GM21390 (cell line): ENCODE measurements at regions not wholly inside any gene's neighbourhood (a gene's known extent, or its start where the extent isn't known, plus 50 kb on each side); places are given as distances from the start of the nearest gene placed in this dataset.

Experiments
- ATAC-seq: cut with Tn5 transposase; IDR thresholded peaks from one replicate; pipeline ENCODE4 v1.9.1; 2021; ENCODE audit not compliant: unreplicated experiment

DNA sequence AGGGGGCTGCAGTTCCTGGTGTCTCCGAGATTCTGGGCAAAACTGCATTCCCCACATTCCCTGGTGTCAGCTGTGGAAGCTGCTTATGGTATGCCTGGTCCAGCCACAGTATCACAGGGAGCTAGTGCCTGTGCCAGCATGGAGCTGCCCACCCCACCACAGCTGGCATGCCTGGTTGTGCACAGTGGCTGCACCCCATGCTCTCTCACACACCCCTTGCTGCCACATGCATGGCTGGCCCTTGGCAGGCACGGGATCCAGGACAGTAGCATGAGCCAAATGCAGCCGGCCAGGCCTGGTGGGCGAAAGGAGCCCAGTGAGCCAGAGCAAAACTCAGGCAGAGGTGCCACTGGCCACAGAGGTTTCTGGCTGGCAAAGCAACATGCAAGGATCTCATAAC lies 418.0 kb upstream of the SPOCK3 start:
- no peak for ATAC-seq

DNA sequence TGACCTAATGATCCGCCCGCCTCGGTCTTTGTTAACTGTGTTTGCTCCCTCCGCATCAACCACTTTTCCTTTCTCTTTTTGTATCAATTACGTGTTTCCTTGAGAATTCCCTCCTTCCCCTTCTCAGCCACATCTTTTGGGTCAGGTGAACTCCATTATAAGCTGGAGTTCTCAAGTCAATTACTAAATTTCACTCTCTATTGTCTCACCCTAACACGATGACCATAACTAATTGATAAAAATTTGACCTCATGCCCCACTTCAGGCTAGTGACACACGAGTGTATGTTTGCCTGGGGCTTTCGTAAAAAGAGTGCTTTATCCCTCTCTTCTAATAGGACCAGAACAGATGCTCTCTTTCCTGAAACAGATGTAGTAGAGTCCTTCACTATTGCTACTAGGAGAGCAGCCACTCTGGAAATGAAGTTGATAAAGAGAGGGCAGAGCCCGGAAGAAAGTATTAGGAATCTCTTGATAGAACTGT lies 403.6 kb upstream of the ANXA10 start:
- no peak for ATAC-seq

- no peak for ATAC-seq
Observed at GRCh38 chr4:167702391-167702790, 389.9 kb upstream of the ANXA10 start.

DNA sequence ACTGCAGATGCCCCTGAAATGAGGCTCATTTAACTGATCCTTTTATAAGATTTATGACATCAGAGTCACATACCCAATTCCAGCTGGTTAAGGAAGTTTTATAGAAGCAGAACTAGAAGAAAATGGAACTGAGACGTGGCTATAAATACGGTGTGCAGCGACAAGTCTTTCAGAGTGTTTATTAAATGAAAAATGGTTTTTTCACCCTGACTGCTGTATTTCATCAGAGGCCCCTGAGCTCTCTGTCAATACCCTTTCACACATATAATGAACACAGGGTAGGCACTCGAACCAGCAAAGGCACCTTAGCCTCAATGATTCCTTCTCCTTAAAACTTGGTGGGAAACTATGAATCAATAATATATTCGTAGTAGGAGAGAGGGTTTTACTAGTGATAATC lies 380.8 kb upstream of the ANXA10 start:
- no peak for ATAC-seq

- ATAC-seq, result no peak
Observed at GRCh38 chr4:167713756-167714155, 378.6 kb upstream of the ANXA10 start.

GRCh38 chr4:167715176-167715575 lies 377.2 kb upstream of the ANXA10 start:
- no peak for ATAC-seq

GRCh38 chr4:167717495-167717894 lies 374.8 kb upstream of the ANXA10 start:
- no peak for ATAC-seq

GRCh38 chr4:167721617-167722486 lies 370.5 kb upstream of the ANXA10 start:
- no peak for ATAC-seq

- no peak for ATAC-seq
Observed at GRCh38 chr4:167722487-167722808, 369.9 kb upstream of the ANXA10 start.

- ATAC-seq, result no peak
Observed at GRCh38 chr4:167724941-167725340, 367.4 kb upstream of the ANXA10 start.

GRCh38 chr4:167730769-167731168 lies 361.6 kb upstream of the ANXA10 start:
- no peak for ATAC-seq

DNA sequence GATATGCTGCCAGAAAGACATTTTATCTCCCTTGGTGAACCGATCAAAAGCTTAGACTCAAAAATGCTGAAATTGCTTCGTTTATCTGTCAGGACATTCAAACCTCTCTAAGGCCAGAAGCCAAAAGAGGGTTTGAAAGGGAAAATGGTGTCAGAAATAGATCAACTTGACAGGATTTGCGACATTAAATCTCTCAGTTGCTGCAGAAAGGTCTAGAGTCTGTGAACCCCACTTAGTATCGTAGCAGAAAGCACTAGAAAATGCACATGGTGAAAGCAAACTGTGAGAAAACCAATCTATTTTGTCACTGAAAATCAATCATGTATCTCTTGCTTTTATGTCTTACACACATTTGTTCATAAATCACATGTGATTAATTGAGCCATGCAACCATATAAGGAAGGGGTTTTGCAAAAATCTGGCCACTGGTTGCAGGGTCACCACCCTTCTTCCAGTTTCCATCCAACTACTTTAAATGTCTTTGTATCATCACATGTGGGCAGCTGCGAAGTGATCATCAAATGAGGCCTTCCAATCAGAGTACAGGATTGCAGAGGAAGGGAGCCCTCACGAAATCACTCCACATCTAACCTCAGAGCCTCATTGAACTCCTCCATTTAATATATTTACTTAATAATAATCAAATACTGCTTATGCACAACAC lies 347.2 kb upstream of the ANXA10 start:
- no peak for ATAC-seq

DNA sequence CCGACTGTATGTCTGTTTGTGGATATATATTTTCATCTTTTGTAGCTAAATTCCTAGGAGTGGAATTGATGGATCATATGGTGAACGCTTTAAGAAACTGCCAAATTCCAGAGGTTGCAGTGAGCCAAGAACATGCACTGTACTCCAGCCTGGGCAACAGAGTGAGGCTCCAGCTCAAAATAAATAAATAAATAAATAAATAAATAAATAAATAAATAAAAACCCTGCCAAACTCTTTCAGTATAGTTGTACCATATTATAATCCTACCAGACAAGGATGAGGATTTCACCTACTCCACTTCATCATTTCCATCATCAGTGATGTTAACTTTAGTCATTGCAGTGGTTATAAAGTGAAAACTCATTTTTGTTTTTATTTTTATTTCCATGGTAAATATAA lies 325.1 kb upstream of the ANXA10 start:
- ATAC-seq, result no peak

GRCh38 chr4:167774646-167775045 lies 317.7 kb upstream of the ANXA10 start:
- no peak for ATAC-seq

DNA sequence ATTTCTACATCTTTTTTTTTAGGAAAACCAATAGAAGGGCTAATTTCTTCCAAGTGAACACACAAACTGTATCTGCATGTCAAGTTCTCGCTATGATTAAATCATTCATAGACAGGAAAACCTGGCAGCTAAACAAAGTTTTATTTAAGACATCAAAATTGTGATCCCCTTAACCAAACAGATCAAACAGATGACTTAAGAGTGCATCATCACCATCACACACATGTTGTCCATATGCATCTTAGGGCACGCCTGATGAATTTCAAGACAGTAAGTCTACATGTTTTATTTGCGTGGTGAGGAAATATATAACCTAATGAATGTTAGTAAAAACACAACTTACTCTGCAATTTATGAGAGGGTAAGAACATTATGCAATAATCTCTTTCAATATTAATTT lies 317.0 kb upstream of the ANXA10 start:
- ATAC-seq, result no peak

DNA sequence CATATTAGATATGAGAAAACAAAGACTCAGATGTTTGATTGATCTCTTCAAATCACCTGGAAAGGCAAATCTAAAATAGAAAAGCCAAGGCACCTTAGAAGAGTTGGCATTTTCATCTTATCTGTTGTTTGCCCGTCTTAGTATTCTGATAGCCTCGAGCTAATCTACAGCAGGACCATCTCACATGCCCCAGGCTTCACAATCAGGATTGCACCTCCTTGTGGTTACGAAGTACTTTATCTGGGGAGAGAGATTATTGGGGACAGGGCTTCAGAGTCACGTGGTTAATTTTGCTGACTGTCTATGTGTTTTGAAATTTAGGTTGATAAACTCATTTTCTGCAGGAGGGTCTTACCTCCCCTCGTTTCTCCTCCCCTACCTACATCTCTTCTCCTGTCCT lies 313.1 kb upstream of the ANXA10 start:
- no peak for ATAC-seq

DNA sequence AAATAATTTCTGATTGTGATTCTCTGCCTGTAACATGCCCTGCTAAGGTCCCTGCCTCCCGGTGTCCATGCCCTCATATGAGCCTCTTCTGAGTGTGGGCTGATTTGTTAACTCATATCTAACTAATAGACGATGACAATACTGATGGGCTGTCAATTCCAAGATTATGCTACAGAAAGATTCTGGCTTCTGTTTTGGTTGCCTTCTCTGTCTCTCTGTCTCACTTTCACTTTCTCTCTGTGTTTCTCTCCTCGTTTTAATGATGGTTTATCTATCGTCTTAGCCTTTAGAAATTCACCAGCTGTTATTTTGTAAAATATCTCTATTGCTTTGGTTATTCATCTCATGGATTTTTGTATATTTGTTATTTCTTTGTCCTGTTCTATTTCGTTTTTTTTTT lies 312.5 kb upstream of the ANXA10 start:
- no peak for ATAC-seq

- ATAC-seq, result no peak
Observed at GRCh38 chr4:167784826-167785225, 307.5 kb upstream of the ANXA10 start.

DNA sequence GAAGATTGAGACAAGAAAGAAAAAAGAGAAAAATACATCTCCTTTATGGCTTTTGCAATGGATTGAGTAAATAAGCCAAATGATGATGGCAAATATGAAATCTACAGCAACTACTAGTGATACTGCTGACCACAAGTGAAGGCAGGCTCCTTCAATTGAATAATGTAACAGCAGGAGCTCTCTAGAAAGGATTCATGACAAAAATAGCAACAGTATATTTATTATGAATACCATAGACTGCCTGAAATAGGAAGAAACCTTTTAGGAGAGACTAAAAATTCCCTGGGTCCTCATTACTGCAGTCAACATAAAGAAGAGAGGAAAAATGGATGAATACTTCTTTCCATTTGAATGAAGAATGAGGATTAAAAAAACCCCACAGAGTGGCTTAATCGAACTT lies 306.8 kb upstream of the ANXA10 start:
- no peak for ATAC-seq

GRCh38 chr4:167786504-167786903 lies 305.8 kb upstream of the ANXA10 start:
- no peak for ATAC-seq

DNA sequence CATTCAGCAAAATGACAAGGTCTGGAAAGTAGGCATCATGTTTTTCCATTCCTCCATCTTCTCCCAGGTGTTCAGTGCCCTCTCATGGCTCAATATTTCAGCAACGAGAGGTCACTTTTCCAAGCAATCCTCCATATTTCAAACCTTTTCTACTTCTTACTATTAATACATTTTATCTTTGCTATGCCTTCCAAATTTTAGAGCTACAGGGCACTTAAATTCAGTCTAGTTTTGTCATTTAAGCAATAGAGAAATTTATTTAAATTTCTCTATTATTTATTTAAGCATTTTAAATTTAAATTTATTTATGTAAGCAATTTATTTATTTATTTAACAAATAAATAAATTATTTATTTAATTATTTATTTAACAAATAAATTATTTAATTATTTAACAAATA lies 305.1 kb upstream of the ANXA10 start:
- ATAC-seq, result no peak

- ATAC-seq, result no peak
Observed at GRCh38 chr4:167802463-167803212, 289.7 kb upstream of the ANXA10 start.
